Urinary bladder (tissue), 4 donors: ENCODE measurements at regions not wholly inside any gene's neighbourhood (a gene's known extent, or its start where the extent isn't known, plus 50 kb on each side); places are given as distances from the start of the nearest gene placed in this dataset. TPM values are rescaled to one million over a fixed set of nuclear protein-coding genes. Genes with fewer than 3 reads are reported as not detected.

Source experiments
- DNase-seq: peaks from one replicate; pipeline ENCODE4 v3.0.0-alpha.2; 2015; ENCODE audit errors: extremely low spot score
- H3K27ac ChIP-seq: one replicate; pipeline ENCODE4 v1.5.1; 2013; ENCODE audit warnings: low read depth, mild to moderate bottlenecking, moderate library complexity
- H3K36me3 ChIP-seq: one replicate; pipeline ENCODE4 v1.6.1; 2013; ENCODE audit warnings: mild to moderate bottlenecking, moderate library complexity; ENCODE audit not compliant: insufficient read depth
- H3K4me1 ChIP-seq: one replicate; pipeline ENCODE4 v1.6.1; 2013; ENCODE audit warnings: mild to moderate bottlenecking, moderate library complexity; ENCODE audit not compliant: insufficient read depth
- H3K4me3 ChIP-seq: one replicate; pipeline ENCODE4 v1.5.1; 2013; ENCODE audit warnings: low read depth, low read length
- WGBS: extraction: QIAGEN DNeasy Blood & Tissue Kit; methylation state at CpG from one replicate; pipeline ENCODE4 v1.1.7; 2013; 5-methylcytosine and 5-hydroxymethylcytosine counted together
- small RNA-seq: library from RNA; depleted of rRNA; stranded (forward); fragments of <200 nt; gene quantifications from one replicate; pipeline ENCODE3, GENCODE V24; 2014
- donor health status: healthy with polysubstance abuse.
- donor health status: healthy.

- Histone ChIP-seq H3K27ac (no peak overlapping the region), H3K4me3 (no peak overlapping the region), H3K36me3 (no peaks in the 10 kb centered on the region), H3K4me1 (no peaks in the 10 kb centered on the region)
- DNase-seq: no peak
- WGBS: 96% methylated on average over 1 of the region's 1 CpG
These were observed 141.6 kb downstream of the DHX35 start for GRCh38 chr20:39103732-39104131.

- no peak overlapping the region for H3K27ac ChIP-seq
- WGBS: 98% methylated on average over 4 of the region's 4 CpGs
- DNase-seq: no peak
These were observed 141.2 kb downstream of the DHX35 start for GRCh38 chr20:39103305-39103704.

GRCh38 chr20:39101895-39102294 lies 139.8 kb downstream of the DHX35 start:
- 80% methylated on average over 3 of the region's 3 CpGs for WGBS
- no peak overlapping the region for H3K27ac ChIP-seq
- no peak for DNase-seq

More at GRCh38 chr20:39103305-39103704, 141.2 kb downstream of the DHX35 start:
- H3K4me1 ChIP-seq: no peaks in the 10 kb centered on the region
- no peaks in the 10 kb centered on the region for H3K36me3 ChIP-seq
- no peak overlapping the region for H3K4me3 ChIP-seq

GRCh38 chr20:39100691-39101090 lies 138.5 kb downstream of the DHX35 start:
- Histone ChIP-seq H3K4me3 (no peak overlapping the region), H3K36me3 (no peaks in the 10 kb centered on the region), H3K4me1 (no peaks in the 10 kb centered on the region), H3K27ac (no peak overlapping the region)
- DNase-seq: no peak
- WGBS: 28% methylated on average over 6 of the region's 6 CpGs

More at GRCh38 chr20:39101895-39102294, 139.8 kb downstream of the DHX35 start:
- no peaks in the 10 kb centered on the region for H3K4me1 ChIP-seq
- no peak overlapping the region for H3K4me3 ChIP-seq
- no peaks in the 10 kb centered on the region for H3K36me3 ChIP-seq

GRCh38 chr20:39097889-39098288 lies 135.7 kb downstream of the DHX35 start:
- DNase-seq: no peak
- no peak overlapping the region for H3K4me3 ChIP-seq
- 60% methylated on average over 3 of the region's 3 CpGs for WGBS
- H3K4me1 ChIP-seq: no peaks in the 10 kb centered on the region
- no peak overlapping the region for H3K27ac ChIP-seq
- H3K36me3 ChIP-seq: no peaks in the 10 kb centered on the region

GRCh38 chr20:39095870-39096269 lies 133.7 kb downstream of the DHX35 start:
- H3K4me3 ChIP-seq: no peak overlapping the region
- no peak overlapping the region for H3K27ac ChIP-seq
- H3K4me1 ChIP-seq: no peaks in the 10 kb centered on the region
- WGBS: 96% methylated on average over 1 of the region's 1 CpG
- no peaks in the 10 kb centered on the region for H3K36me3 ChIP-seq
- no peak for DNase-seq

GRCh38 chr20:39094391-39094790 lies 132.2 kb downstream of the DHX35 start:
- no peaks in the 10 kb centered on the region for H3K36me3 ChIP-seq
- H3K4me1 ChIP-seq: no peaks in the 10 kb centered on the region
- H3K27ac ChIP-seq: no peak overlapping the region
- WGBS: 59% methylated on average over 1 of the region's 1 CpG
- no peak overlapping the region for H3K4me3 ChIP-seq
- no peak for DNase-seq

- Histone ChIP-seq H3K36me3 (no peaks in the 10 kb centered on the region), H3K27ac (no peak overlapping the region), H3K4me1 (no peaks in the 10 kb centered on the region), H3K4me3 (no peak overlapping the region)
- no peak for DNase-seq
- 66% methylated on average over 3 of the region's 3 CpGs for WGBS
These were observed 130.7 kb downstream of the DHX35 start for GRCh38 chr20:39092733-39093410.

- DNase-seq: no peak
- no peak overlapping the region for H3K27ac ChIP-seq
- WGBS: 12% methylated on average over 5 of the region's 5 CpGs
- no peaks in the 10 kb centered on the region for H3K36me3 ChIP-seq
- no peaks in the 10 kb centered on the region for H3K4me1 ChIP-seq
- H3K4me3 ChIP-seq: no peak overlapping the region
These were observed 128.8 kb downstream of the DHX35 start for GRCh38 chr20:39090906-39091305.

GRCh38 chr20:39089797-39090196 lies 127.7 kb downstream of the DHX35 start:
- Histone ChIP-seq H3K27ac (no peak overlapping the region), H3K4me3 (no peak overlapping the region), H3K36me3 (no peaks in the 10 kb centered on the region), H3K4me1 (no peaks in the 10 kb centered on the region)
- WGBS: 49% methylated on average over 1 of the region's 1 CpG
- DNase-seq: no peak

Small RNA genes lying in the stretch of these regions (small RNA-seq; reads per million reads assigned to genes)
- gene RN7SL680P: not detected
